HL-60 (cell line): ENCODE measurements at regions not wholly inside any gene's neighbourhood (a gene's known extent, or its start where the extent isn't known, plus 50 kb on each side); places are given as distances from the start of the nearest gene placed in this dataset.
"Not testable (repeated sequence)": the region's sequence is repeated elsewhere in the genome, so short reads cannot be mapped to it uniquely, and the experiment has no call there.

Experiments
- DNase-seq, 2 experiments: peaks; one replicate each; pipeline ENCODE4 v3.0.0-alpha.2; 2010 to 2020; ENCODE audit warnings: low read depth in 1 of 2, low spot score in 1 of 2
- H3K27ac ChIP-seq: fragments of 250-450 bp; sonication (Bioruptor Pico); replicated peaks from 2 replicates; pipeline ENCODE4 v1.5.1; 2020; ENCODE audit warnings: mild to moderate bottlenecking, moderate library complexity
- H3K27me3 ChIP-seq: fragments of 250-450 bp; sonication (Bioruptor Pico); 2 replicates; pipeline ENCODE4 v1.5.1; 2021; ENCODE audit warnings: mild to moderate bottlenecking, moderate library complexity; ENCODE audit not compliant: insufficient read depth, poor library complexity, severe bottlenecking
- H3K4me3 ChIP-seq: replicated peaks from 2 replicates; pipeline ENCODE4 v1.5.1; 2011; ENCODE audit warnings: mild to moderate bottlenecking, control low read depth, low read length; ENCODE audit not compliant: insufficient read depth
- CTCF ChIP-seq: IDR thresholded peaks from one replicate; pipeline ENCODE4 v1.5.1; 2011; ENCODE audit warnings: low read length, control low read depth, inconsistent platforms; ENCODE audit not compliant: insufficient read depth
- GABPA ChIP-seq: IDR thresholded peaks from 2 replicates; pipeline ENCODE4 v1.6.1; 2012; ENCODE audit warnings: low read depth
- POLR2AphosphoS5 ChIP-seq: IDR thresholded peaks from 2 replicates; pipeline ENCODE4 v1.6.1; 2012; ENCODE audit warnings: low read depth
- SPI1 ChIP-seq: IDR thresholded peaks from 2 replicates; pipeline ENCODE4 v1.6.1; 2012; ENCODE audit warnings: low read depth, mild to moderate bottlenecking, borderline replicate concordance
- TF ChIP-seq, protein P1 (sequence below): IDR thresholded peaks from 2 replicates; pipeline ENCODE4 v1.6.1; 2012; ENCODE audit warnings: low read depth; ENCODE audit not compliant: insufficient replicate concordance

GRCh38 chr2:37740164-37740739, 68.8 kb upstream of the CDC42EP3 start:
- no peak overlapping the region for H3K27ac ChIP-seq
- no peak for DNase-seq
- no peak for TF ChIP-seq GABPA
- no peak for TF ChIP-seq CTCF
- TF ChIP-seq POLR2AphosphoS5 = no peak
- TF ChIP-seq, protein P1, sequence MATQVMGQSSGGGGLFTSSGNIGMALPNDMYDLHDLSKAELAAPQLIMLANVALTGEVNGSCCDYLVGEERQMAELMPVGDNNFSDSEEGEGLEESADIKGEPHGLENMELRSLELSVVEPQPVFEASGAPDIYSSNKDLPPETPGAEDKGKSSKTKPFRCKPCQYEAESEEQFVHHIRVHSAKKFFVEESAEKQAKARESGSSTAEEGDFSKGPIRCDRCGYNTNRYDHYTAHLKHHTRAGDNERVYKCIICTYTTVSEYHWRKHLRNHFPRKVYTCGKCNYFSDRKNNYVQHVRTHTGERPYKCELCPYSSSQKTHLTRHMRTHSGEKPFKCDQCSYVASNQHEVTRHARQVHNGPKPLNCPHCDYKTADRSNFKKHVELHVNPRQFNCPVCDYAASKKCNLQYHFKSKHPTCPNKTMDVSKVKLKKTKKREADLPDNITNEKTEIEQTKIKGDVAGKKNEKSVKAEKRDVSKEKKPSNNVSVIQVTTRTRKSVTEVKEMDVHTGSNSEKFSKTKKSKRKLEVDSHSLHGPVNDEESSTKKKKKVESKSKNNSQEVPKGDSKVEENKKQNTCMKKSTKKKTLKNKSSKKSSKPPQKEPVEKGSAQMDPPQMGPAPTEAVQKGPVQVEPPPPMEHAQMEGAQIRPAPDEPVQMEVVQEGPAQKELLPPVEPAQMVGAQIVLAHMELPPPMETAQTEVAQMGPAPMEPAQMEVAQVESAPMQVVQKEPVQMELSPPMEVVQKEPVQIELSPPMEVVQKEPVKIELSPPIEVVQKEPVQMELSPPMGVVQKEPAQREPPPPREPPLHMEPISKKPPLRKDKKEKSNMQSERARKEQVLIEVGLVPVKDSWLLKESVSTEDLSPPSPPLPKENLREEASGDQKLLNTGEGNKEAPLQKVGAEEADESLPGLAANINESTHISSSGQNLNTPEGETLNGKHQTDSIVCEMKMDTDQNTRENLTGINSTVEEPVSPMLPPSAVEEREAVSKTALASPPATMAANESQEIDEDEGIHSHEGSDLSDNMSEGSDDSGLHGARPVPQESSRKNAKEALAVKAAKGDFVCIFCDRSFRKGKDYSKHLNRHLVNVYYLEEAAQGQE = no peak
- no peak for TF ChIP-seq SPI1
- H3K4me3 ChIP-seq = no peak overlapping the region
- no peaks in the 10 kb centered on the region for H3K27me3 ChIP-seq

- no peak for DNase-seq
- TF ChIP-seq POLR2AphosphoS5 = no peak
- TF ChIP-seq GABPA = no peak
- TF ChIP-seq CTCF = no peak
- TF ChIP-seq SPI1 = no peak
- TF ChIP-seq, protein P1 = no peak
- Histone ChIP-seq H3K4me3 (no peak overlapping the region), H3K27me3 (no peaks in the 10 kb centered on the region), H3K27ac (no peak overlapping the region)
Measured at GRCh38 chr2:37742286-37742685, 70.8 kb upstream of the CDC42EP3 start.

DNA sequence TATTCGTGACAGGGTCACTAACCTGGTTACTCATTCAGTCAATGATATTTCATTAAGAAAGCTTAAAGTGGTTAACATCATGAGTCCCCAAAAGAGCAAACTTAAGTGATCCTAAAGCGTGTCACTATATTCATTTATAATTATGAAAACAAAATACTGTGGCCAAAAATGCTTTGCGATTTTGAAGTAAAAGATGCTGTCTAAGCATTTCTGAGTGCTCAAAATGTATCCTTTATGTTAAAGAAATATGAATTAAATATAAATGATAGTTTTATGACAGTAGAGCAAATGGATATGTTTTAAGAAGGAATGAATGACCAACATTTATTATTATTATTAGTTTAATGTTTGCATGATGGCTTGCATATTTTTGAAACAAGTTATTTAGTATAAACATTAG, 72.6 kb upstream of the CDC42EP3 start:
- no peak overlapping the region for H3K27ac ChIP-seq
- no peak overlapping the region for H3K4me3 ChIP-seq
- H3K27me3 ChIP-seq = no peaks in the 10 kb centered on the region
- DNase-seq = no peak
- TF ChIP-seq SPI1 (no peak), GABPA (no peak), CTCF (no peak), POLR2AphosphoS5 (no peak)
- TF ChIP-seq, protein P1 = no peak

GRCh38 chr2:37744961-37745360, 73.5 kb upstream of the CDC42EP3 start:
- not testable (repeated sequence) for DNase-seq, H3K4me3 ChIP-seq, H3K27me3 ChIP-seq, H3K27ac ChIP-seq

GRCh38 chr2:37746011-37746410, 74.6 kb upstream of the CDC42EP3 start:
- not testable (repeated sequence) for H3K4me3 ChIP-seq, H3K27ac ChIP-seq, DNase-seq, H3K27me3 ChIP-seq
